ENCODE measurements at regions not wholly inside any gene's neighbourhood (a gene's known extent, or its start where the extent isn't known, plus 50 kb on each side); places are given as distances from the start of the nearest gene placed in this dataset.

DNA sequence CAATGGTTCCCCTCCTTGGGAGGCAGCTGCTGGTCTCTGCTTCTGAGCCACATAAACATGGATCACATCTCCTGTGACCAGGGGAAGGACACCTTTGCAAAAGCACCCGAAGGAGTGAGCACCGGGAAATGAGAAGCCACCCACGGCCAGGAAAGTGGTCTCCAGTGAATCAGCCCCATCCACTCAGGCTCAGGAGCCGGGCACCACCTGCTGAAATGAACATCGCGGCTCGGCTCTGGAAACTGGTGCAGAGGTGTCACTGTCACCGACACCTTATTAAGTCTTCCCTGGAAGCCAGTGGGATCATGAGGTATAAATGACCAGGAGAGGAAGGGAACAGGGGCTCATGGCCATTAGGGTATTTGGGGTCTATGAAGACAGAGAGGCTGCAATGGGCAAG, 207.2 kb upstream of the C1orf174 start:
- POLR2A ChIA-PET (ENCODE audit: unreplicated experiment): no interaction called here
- H3K27me3 ChIP-seq (ENCODE audit: control insufficient read depth, insufficient read depth, low read length): no peaks in the 10 kb centered on the region
- no peak overlapping the region for H3K23ac ChIP-seq (ENCODE audit: low read depth, low read length)
- no peak overlapping the region for H3K4me2 ChIP-seq (ENCODE audit: low read depth, low read length)
- H3K9ac ChIP-seq (ENCODE audit: low read depth, low read length): no peak overlapping the region
- H3K18ac ChIP-seq (ENCODE audit: low read depth, low read length): no peak overlapping the region
- dilution Hi-C loops (cut with HindIII; ENCODE audit: low sequenced_read_pairs, unreplicated experiment) (no loop called here), intact Hi-C loops (cut with micrococcal nuclease) (no loop called here), in situ Hi-C loops (cut with MboI; ENCODE audit: low sequenced_read_pairs) (no loop called here)
- H4K91ac ChIP-seq (ENCODE audit: insufficient read depth, low read depth, low read length): no peak overlapping the region
- H2BK20ac ChIP-seq (ENCODE audit: low read depth, low read length): no peak overlapping the region
- H2BK15ac ChIP-seq (ENCODE audit: low read depth, low read length): no peak overlapping the region
- no peak overlapping the region for H2AFZ ChIP-seq (replicated peaks; ENCODE audit: low read length, poor library complexity)
- no peaks in the 10 kb centered on the region for H3K79me1 ChIP-seq (ENCODE audit: low read depth in 1 of 2, low read length in 2 of 2)
- CTCF ChIA-PET: no interaction called here
- no peak overlapping the region for H3K14ac ChIP-seq (replicated peaks; ENCODE audit: low read depth, low read length)
- H3K36me3 ChIP-seq (ENCODE audit: control insufficient read depth, insufficient read depth, low read length): no peaks in the 10 kb centered on the region
- H2AK9ac ChIP-seq (replicated peaks; ENCODE audit: low read depth, low read length, poor library complexity): no peak overlapping the region
- H3K56ac ChIP-seq (ENCODE audit: extremely low read depth, insufficient read depth, low read length): no peak overlapping the region
- WGBS, 2 experiments (ENCODE audit: extremely low coverage in 2 of 2, insufficient read length in 1 of 2): 33% methylated on average over 3 of the region's 8 CpGs; no CpG with 5 or more reads in 1 of the 2 experiments
- no peak overlapping the region for H4K8ac ChIP-seq (ENCODE audit: low read depth in 2 of 2, low read length in 2 of 2)
- H3K4me1 ChIP-seq (ENCODE audit: control insufficient read depth, insufficient read depth, low read length): no peaks in the 10 kb centered on the region
- H3K9me1 ChIP-seq (ENCODE audit: insufficient read depth, low read length): no peaks in the 10 kb centered on the region
- H4K5ac ChIP-seq (ENCODE audit: low read depth, low read length): no peak overlapping the region
- H2BK5ac ChIP-seq (ENCODE audit: low read depth, low read length, poor library complexity, severe bottlenecking): no peak overlapping the region
- no peak overlapping the region for H2AK5ac ChIP-seq (ENCODE audit: low read depth, low read length)
- DNase-seq: no peak
- no peak overlapping the region for H3K4me3 ChIP-seq (ENCODE audit: insufficient read depth, low read depth, low read length)
- TF ChIP-seq POLR2A (IDR thresholded peaks at IDR 0.05; ENCODE audit: low read depth, low read length): no peak
- TF ChIP-seq RCOR1 (IDR thresholded peaks at IDR 0.05; ENCODE audit: insufficient replicate concordance, low read length): no peak
- TF ChIP-seq FOS (IDR thresholded peaks at IDR 0.05; ENCODE audit: low read depth, low read length): no peak
- no peak for TF ChIP-seq BHLHE40 (IDR thresholded peaks at IDR 0.05; ENCODE audit: low read depth, low read length)
- no peak for TF ChIP-seq CHD1 (IDR thresholded peaks at IDR 0.05; ENCODE audit: low read depth, low read length)
- TF ChIP-seq USF2 (IDR thresholded peaks at IDR 0.05; ENCODE audit: low read depth, low read length): no peak
- no peak for TF ChIP-seq ELK1 (IDR thresholded peaks at IDR 0.05; ENCODE audit: borderline replicate concordance, low read depth, low read length)
- TF ChIP-seq NFE2L2 (IDR thresholded peaks at IDR 0.05; ENCODE audit: low read depth, low read length): no peak
- no peak for TF ChIP-seq MAFK (IDR thresholded peaks at IDR 0.05; ENCODE audit: low read depth, low read length)
- no peak for TF ChIP-seq MAZ (IDR thresholded peaks at IDR 0.05; ENCODE audit: borderline replicate concordance, low read depth, low read length)
- TF ChIP-seq SMC3 (IDR thresholded peaks at IDR 0.05; ENCODE audit: low read depth, low read length): no peak
- no peak for TF ChIP-seq RFX5 (IDR thresholded peaks at IDR 0.05; ENCODE audit: low read depth, low read length)
- TF ChIP-seq CEBPB (IDR thresholded peaks at IDR 0.05; ENCODE audit: low read depth, low read length): no peak
- TF ChIP-seq, protein P1, sequence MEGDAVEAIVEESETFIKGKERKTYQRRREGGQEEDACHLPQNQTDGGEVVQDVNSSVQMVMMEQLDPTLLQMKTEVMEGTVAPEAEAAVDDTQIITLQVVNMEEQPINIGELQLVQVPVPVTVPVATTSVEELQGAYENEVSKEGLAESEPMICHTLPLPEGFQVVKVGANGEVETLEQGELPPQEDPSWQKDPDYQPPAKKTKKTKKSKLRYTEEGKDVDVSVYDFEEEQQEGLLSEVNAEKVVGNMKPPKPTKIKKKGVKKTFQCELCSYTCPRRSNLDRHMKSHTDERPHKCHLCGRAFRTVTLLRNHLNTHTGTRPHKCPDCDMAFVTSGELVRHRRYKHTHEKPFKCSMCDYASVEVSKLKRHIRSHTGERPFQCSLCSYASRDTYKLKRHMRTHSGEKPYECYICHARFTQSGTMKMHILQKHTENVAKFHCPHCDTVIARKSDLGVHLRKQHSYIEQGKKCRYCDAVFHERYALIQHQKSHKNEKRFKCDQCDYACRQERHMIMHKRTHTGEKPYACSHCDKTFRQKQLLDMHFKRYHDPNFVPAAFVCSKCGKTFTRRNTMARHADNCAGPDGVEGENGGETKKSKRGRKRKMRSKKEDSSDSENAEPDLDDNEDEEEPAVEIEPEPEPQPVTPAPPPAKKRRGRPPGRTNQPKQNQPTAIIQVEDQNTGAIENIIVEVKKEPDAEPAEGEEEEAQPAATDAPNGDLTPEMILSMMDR (conservative IDR thresholded peaks at IDR 0.05; ENCODE audit: low read depth, low read length): no peak
- no peak for TF ChIP-seq MXI1 (IDR thresholded peaks at IDR 0.05; ENCODE audit: borderline replicate concordance, low read depth, low read length)
- TF ChIP-seq RAD21 (IDR thresholded peaks at IDR 0.05; ENCODE audit: low read length): no peak
- peaks cover 48% of the 10 kb centered on the region for H3K9me3 ChIP-seq (ENCODE audit: control insufficient read depth, insufficient read depth, low read length)
- H3K4ac ChIP-seq (ENCODE audit: low read depth, low read length): no peak overlapping the region
- no TSS peak for BruUV-seq (replicated peaks)
- no peak overlapping the region for H3K27ac ChIP-seq (ENCODE audit: insufficient read depth, low read length)
- no peak for ATAC-seq (ENCODE audit: low read depth)
- no peaks in the 10 kb centered on the region for H4K20me1 ChIP-seq (ENCODE audit: insufficient read depth, low read length)
- H2BK120ac ChIP-seq (ENCODE audit: low read depth, low read length): no peak overlapping the region
